ENCODE measurements at regions not wholly inside any gene's neighbourhood (a gene's known extent, or its start where the extent isn't known, plus 50 kb on each side); places are given as distances from the start of the nearest gene placed in this dataset.

DNA sequence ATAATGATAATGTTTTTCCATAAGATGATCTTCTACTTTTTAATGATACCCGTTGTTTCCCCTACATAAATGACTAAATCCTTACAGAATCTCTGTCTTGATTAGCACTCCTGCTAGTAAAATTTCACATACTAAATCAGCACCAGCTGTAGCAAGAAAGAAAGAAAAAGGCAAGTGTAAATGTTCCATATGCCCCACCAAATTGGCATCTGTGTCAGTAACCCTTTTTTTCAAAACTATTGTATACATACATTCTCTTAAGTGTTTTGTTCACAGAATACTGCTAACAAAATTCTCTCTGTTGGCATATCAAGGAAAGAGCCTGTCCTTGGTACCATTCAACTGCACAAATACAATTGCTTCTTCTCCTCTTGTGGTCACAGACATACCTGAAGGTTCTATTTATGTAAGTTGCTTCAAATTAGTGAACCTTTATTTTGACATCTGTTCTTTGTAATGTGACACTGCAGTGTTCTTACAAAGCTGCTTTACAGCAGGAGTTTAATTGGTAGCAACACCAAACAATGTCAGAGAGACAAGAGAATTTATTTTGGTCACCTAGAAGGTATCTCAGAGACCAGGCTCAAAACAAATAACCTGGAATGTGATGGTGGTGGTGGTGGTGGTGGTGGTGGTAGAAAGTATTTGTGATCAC, 641.9 kb downstream of the ZEB2 start (continued):
- TF ChIP-seq, protein P1, sequence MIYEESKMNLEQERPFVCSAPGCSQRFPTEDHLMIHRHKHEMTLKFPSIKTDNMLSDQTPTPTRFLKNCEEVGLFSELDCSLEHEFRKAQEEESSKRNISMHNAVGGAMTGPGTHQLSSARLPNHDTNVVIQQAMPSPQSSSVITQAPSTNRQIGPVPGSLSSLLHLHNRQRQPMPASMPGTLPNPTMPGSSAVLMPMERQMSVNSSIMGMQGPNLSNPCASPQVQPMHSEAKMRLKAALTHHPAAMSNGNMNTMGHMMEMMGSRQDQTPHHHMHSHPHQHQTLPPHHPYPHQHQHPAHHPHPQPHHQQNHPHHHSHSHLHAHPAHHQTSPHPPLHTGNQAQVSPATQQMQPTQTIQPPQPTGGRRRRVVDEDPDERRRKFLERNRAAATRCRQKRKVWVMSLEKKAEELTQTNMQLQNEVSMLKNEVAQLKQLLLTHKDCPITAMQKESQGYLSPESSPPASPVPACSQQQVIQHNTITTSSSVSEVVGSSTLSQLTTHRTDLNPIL (CRISPR knock-in tag; IDR thresholded peaks at IDR 0.05; ENCODE audit: low read depth), result no peak
- no peak for TF ChIP-seq ZNF8 (CRISPR knock-in tag; IDR thresholded peaks at IDR 0.05)
- TF ChIP-seq, protein P2, sequence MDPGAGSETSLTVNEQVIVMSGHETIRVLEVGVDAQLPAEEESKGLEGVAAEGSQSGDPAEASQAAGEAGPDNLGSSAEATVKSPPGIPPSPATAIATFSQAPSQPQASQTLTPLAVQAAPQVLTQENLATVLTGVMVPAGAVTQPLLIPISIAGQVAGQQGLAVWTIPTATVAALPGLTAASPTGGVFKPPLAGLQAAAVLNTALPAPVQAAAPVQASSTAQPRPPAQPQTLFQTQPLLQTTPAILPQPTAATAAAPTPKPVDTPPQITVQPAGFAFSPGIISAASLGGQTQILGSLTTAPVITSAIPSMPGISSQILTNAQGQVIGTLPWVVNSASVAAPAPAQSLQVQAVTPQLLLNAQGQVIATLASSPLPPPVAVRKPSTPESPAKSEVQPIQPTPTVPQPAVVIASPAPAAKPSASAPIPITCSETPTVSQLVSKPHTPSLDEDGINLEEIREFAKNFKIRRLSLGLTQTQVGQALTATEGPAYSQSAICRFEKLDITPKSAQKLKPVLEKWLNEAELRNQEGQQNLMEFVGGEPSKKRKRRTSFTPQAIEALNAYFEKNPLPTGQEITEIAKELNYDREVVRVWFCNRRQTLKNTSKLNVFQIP (CRISPR knock-in tag; IDR thresholded peaks at IDR 0.05; ENCODE audit: borderline replicate concordance, low read depth), result no peak

DNA sequence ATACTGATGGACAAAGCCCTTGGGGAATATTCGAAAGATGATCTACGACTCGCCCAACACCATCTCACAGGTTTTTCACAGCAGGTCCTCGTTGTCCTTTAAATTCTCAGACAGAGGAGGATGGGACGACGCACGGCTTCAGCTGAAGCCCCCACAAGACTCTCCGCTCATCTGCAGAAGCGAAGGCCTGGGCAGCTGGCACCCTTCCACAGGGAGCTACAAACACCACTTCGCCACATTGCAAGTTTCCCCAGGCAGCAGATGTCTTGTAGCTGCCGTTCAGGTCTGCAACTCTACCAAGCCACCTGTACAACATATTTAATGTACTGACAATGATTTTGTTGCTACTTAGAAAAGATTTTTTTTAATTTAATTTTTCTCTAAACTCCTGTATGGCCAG, 642.9 kb downstream of the ZEB2 start:
- ATAC-seq, result no peak
- TF ChIP-seq, protein P2 (CRISPR knock-in tag; IDR thresholded peaks at IDR 0.05; ENCODE audit: borderline replicate concordance, low read depth), result no peak
- TF ChIP-seq SNAI2 (CRISPR knock-in tag; IDR thresholded peaks at IDR 0.05), result no peak
- no peak for TF ChIP-seq TCF4 (CRISPR knock-in tag; IDR thresholded peaks at IDR 0.05; ENCODE audit: borderline replicate concordance)
- no peak for TF ChIP-seq ZC3H10 (CRISPR knock-in tag; IDR thresholded peaks at IDR 0.05)
- TF ChIP-seq BACH2 (CRISPR knock-in tag; IDR thresholded peaks at IDR 0.05; ENCODE audit: borderline replicate concordance), result no peak
- TF ChIP-seq ZNF70 (CRISPR knock-in tag; IDR thresholded peaks at IDR 0.05), result no peak
- no peak for TF ChIP-seq CSDC2 (CRISPR knock-in tag; IDR thresholded peaks at IDR 0.05)
- TF ChIP-seq GLIS3 (CRISPR knock-in tag; IDR thresholded peaks at IDR 0.05), result no peak
- TF ChIP-seq TOX (CRISPR knock-in tag; IDR thresholded peaks at IDR 0.05; ENCODE audit: borderline replicate concordance), result no peak
- TF ChIP-seq ESRRG (CRISPR knock-in tag; IDR thresholded peaks at IDR 0.05), result no peak
- TF ChIP-seq ARNTL (CRISPR knock-in tag; IDR thresholded peaks at IDR 0.05; ENCODE audit: borderline replicate concordance, low read depth), result no peak
- no peak for TF ChIP-seq PPARA (CRISPR knock-in tag; IDR thresholded peaks at IDR 0.05; ENCODE audit: borderline replicate concordance)
- no peak for TF ChIP-seq ZNF565 (CRISPR knock-in tag; conservative IDR thresholded peaks at IDR 0.05; ENCODE audit: low read depth)
- no peak for TF ChIP-seq ZNF8 (CRISPR knock-in tag; IDR thresholded peaks at IDR 0.05)
- TF ChIP-seq, protein P3, sequence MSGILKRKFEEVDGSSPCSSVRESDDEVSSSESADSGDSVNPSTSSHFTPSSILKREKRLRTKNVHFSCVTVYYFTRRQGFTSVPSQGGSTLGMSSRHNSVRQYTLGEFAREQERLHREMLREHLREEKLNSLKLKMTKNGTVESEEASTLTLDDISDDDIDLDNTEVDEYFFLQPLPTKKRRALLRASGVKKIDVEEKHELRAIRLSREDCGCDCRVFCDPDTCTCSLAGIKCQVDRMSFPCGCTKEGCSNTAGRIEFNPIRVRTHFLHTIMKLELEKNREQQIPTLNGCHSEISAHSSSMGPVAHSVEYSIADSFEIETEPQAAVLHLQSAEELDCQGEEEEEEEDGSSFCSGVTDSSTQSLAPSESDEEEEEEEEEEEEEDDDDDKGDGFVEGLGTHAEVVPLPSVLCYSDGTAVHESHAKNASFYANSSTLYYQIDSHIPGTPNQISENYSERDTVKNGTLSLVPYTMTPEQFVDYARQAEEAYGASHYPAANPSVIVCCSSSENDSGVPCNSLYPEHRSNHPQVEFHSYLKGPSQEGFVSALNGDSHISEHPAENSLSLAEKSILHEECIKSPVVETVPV (CRISPR knock-in tag; IDR thresholded peaks at IDR 0.05), result no peak
- TF ChIP-seq, protein P4, sequence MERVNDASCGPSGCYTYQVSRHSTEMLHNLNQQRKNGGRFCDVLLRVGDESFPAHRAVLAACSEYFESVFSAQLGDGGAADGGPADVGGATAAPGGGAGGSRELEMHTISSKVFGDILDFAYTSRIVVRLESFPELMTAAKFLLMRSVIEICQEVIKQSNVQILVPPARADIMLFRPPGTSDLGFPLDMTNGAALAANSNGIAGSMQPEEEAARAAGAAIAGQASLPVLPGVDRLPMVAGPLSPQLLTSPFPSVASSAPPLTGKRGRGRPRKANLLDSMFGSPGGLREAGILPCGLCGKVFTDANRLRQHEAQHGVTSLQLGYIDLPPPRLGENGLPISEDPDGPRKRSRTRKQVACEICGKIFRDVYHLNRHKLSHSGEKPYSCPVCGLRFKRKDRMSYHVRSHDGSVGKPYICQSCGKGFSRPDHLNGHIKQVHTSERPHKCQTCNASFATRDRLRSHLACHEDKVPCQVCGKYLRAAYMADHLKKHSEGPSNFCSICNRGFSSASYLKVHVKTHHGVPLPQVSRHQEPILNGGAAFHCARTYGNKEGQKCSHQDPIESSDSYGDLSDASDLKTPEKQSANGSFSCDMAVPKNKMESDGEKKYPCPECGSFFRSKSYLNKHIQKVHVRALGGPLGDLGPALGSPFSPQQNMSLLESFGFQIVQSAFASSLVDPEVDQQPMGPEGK (CRISPR knock-in tag; IDR thresholded peaks at IDR 0.05; ENCODE audit: borderline replicate concordance), result no peak
- TF ChIP-seq RARB (CRISPR knock-in tag; IDR thresholded peaks at IDR 0.05), result no peak
- no peak for TF ChIP-seq ISL1 (CRISPR knock-in tag; IDR thresholded peaks at IDR 0.05)

DNA sequence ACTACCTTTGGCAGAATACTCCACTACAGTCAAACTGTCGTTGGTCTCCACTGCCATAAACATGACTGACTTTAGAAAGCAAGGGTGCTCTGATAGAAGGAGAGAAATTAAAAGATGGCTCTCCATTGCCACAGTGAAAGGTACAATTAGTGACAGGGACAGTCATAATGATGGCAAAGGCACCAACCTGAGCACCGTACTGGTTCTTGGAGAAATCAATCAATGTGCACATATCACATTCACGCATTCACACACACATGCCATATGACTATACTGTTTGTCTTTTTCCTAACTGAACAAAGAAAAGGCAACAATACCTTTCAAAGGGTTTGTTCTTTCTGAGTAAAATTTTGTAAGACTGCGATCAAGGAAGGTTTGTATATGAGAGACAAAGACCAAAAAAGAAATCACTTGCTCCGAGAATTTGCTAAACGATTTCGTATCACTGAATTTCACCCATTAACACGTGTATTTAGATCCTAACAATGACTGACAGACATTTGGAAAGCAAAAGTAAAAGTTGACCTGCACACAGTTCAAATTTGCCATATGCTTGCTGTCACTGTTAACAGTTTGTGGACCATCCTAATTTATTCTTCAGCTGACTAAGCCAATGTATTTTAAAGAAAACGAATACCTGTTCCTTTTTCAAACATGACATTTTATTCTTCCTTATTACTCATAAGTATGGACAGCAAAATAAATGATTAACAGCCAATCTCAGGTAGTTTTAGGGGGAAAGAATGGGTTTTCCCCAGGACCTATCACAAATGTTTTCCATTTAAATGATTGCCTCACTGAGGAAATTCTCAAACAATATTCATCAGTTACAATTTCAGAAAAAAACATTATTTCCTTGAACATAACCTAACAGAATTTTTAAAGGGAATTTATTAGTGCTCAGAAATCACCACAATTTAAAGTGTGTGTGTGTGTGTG, 644.4 kb downstream of the ZEB2 start:
- no peak for TF ChIP-seq ESRRG (CRISPR knock-in tag; IDR thresholded peaks at IDR 0.05)
- no peak for TF ChIP-seq TOX (CRISPR knock-in tag; IDR thresholded peaks at IDR 0.05; ENCODE audit: borderline replicate concordance)
- TF ChIP-seq, protein P4 (CRISPR knock-in tag; IDR thresholded peaks at IDR 0.05; ENCODE audit: borderline replicate concordance), result no peak
- no peak for TF ChIP-seq PPARA (CRISPR knock-in tag; IDR thresholded peaks at IDR 0.05; ENCODE audit: borderline replicate concordance)
- no peak for TF ChIP-seq ZC3H10 (CRISPR knock-in tag; IDR thresholded peaks at IDR 0.05)
- no peak for ATAC-seq
